Endodermal cell (in vitro differentiated cells): ENCODE measurements at regions not wholly inside any gene's neighbourhood (a gene's known extent, or its start where the extent isn't known, plus 50 kb on each side); places are given as distances from the start of the nearest gene placed in this dataset.

ENCODE experiments used
- DNase-seq: peaks from one replicate; pipeline ENCODE4 v3.0.0-alpha.2; 2017
- H3K27ac ChIP-seq: 2 replicates; pipeline ENCODE4 v1.5.1; 2013; ENCODE audit warnings: mild to moderate bottlenecking, low read depth, low read length, moderate library complexity
- H3K27me3 ChIP-seq: 2 replicates; pipeline ENCODE4 v1.6.1; 2013; ENCODE audit warnings: mild to moderate bottlenecking, low read length, moderate library complexity; ENCODE audit not compliant: insufficient read depth, control insufficient read depth, poor library complexity, severe bottlenecking
- H3K36me3 ChIP-seq: 2 replicates; pipeline ENCODE4 v1.7.0; 2013; ENCODE audit warnings: mild to moderate bottlenecking, low read length, moderate library complexity; ENCODE audit not compliant: control insufficient read depth, insufficient read depth
- H3K4me1 ChIP-seq: one replicate; pipeline ENCODE4 v1.7.0; 2013; ENCODE audit warnings: low read length; ENCODE audit not compliant: control insufficient read depth, insufficient read depth
- H3K4me3 ChIP-seq: 2 replicates; pipeline ENCODE4 v1.5.1; 2013; ENCODE audit warnings: mild to moderate bottlenecking, low read length, moderate library complexity
- H3K9ac ChIP-seq: 2 replicates; pipeline ENCODE4 v1.6.1; 2013; ENCODE audit warnings: mild to moderate bottlenecking, low read length, moderate library complexity; ENCODE audit not compliant: poor library complexity, severe bottlenecking; ENCODE audit errors: extremely low read depth
- H3K9me3 ChIP-seq: 2 replicates; pipeline ENCODE4 v1.6.1; 2013; ENCODE audit warnings: mild to moderate bottlenecking, low read length, moderate library complexity; ENCODE audit not compliant: control insufficient read depth
- H3K27ac Mint-ChIP-seq: 2 replicates; pipeline ENCODE4 v1.8.0; 2020; ENCODE audit warnings: mixed read lengths
- H3K27me3 Mint-ChIP-seq: 2 replicates; pipeline ENCODE4 v1.8.0; 2021; ENCODE audit warnings: mild to moderate bottlenecking, mixed read lengths; ENCODE audit not compliant: insufficient read depth
- H3K36me3 Mint-ChIP-seq: 2 replicates; pipeline ENCODE4 v1.8.0; 2020; ENCODE audit warnings: low read depth, mixed read lengths
- H3K4me1 Mint-ChIP-seq: 2 replicates; pipeline ENCODE4 v1.8.0; 2020; ENCODE audit warnings: mixed read lengths
- H3K4me3 Mint-ChIP-seq: 2 replicates; pipeline ENCODE4 v1.8.0; 2020; ENCODE audit warnings: mild to moderate bottlenecking, moderate library complexity, mixed read lengths
- H3K9me3 Mint-ChIP-seq: 2 replicates; pipeline ENCODE4 v1.8.0; 2020; ENCODE audit warnings: mild to moderate bottlenecking, mixed read lengths
- WGBS, 2 experiments: methylation state at CpG; one replicate each; pipeline versions ENCODE4 v1.1.5 to v1.1.7; 2013; ENCODE audit warnings: missing lambda C conversion rate in 2 of 2, mixed read lengths in 1 of 2; ENCODE audit not compliant: insufficient coverage in 1 of 2, insufficient read length in 1 of 2; 5-methylcytosine and 5-hydroxymethylcytosine counted together
- TF ChIP-seq, protein P1 (sequence below): fragments of 200-600 bp; sonication (generic); conservative IDR thresholded peaks from 2 replicates; pipeline ENCODE4 v1.5.0; 2021; ENCODE audit warnings: antibody characterized with exemption, mild to moderate bottlenecking

DNA sequence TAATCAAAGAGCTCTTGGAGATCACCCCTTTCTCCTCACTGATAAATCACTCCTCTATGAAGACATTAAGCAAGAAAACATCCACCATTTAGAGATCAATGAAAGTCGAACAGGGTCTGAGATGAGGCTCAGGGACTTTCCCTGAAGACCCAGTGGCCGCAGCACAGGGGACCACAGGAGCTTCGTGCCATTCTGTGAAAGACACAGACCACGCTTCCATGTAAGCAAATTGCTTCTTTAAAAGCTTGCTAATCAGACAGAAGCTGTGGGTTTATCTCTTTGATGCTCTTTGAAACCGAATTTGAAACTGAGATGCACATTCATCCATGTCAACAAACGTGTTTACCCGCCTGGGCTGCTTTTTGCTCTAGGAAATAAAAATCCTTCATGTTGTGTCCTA lies 231.9 kb upstream of the PPP2R2D start:
- Histone ChIP-seq H3K4me3 (no peak overlapping the region), H3K27ac (no peak overlapping the region), H3K9ac (no peak overlapping the region), H3K36me3 (no peaks in the 10 kb centered on the region), H3K4me1 (no peaks in the 10 kb centered on the region), H3K27me3 (no peaks in the 10 kb centered on the region), H3K9me3 (no peaks in the 10 kb centered on the region)
- no peaks in the 10 kb centered on the region for H3K36me3 Mint-ChIP-seq
- no peaks in the 10 kb centered on the region for H3K27me3 Mint-ChIP-seq
- peaks cover 22% of the 10 kb centered on the region for H3K9me3 Mint-ChIP-seq
- TF ChIP-seq, protein P1, sequence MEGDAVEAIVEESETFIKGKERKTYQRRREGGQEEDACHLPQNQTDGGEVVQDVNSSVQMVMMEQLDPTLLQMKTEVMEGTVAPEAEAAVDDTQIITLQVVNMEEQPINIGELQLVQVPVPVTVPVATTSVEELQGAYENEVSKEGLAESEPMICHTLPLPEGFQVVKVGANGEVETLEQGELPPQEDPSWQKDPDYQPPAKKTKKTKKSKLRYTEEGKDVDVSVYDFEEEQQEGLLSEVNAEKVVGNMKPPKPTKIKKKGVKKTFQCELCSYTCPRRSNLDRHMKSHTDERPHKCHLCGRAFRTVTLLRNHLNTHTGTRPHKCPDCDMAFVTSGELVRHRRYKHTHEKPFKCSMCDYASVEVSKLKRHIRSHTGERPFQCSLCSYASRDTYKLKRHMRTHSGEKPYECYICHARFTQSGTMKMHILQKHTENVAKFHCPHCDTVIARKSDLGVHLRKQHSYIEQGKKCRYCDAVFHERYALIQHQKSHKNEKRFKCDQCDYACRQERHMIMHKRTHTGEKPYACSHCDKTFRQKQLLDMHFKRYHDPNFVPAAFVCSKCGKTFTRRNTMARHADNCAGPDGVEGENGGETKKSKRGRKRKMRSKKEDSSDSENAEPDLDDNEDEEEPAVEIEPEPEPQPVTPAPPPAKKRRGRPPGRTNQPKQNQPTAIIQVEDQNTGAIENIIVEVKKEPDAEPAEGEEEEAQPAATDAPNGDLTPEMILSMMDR: no peak
- 63 to 66% methylated on average over 7 of the region's 7 CpGs for WGBS, 2 experiments
- H3K4me1 Mint-ChIP-seq: no peaks in the 10 kb centered on the region
- H3K4me3 Mint-ChIP-seq: no peak overlapping the region
- no peak for DNase-seq
- H3K27ac Mint-ChIP-seq: no peak overlapping the region

DNA sequence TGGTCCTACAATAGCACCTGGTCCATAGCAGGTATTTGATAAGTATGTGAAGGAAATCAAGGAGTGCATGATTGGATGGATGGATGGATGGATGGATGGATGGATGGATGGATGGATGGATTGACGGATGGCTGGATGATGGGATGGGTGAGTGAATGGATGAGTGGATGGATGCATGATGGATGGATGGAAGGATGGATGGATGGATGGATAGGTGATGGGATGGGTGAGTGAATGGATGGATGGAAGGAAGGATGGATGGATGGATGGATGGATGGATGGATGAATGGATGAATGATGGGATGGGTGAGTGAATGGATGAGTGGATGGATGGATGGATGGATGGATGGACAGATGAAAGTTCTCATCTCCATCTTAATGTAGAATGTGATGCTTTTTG lies 231.0 kb upstream of the PPP2R2D start:
- DNase-seq: no peak
- Mint-ChIP-seq H3K27me3 (no peaks in the 10 kb centered on the region), H3K27ac (no peak overlapping the region), H3K4me3 (no peak overlapping the region), H3K9me3 (peaks cover 18% of the 10 kb centered on the region), H3K36me3 (no peaks in the 10 kb centered on the region), H3K4me1 (no peaks in the 10 kb centered on the region)
- TF ChIP-seq, protein P1: no peak
- H3K36me3 ChIP-seq: no peaks in the 10 kb centered on the region
- H3K4me3 ChIP-seq: no peak overlapping the region
- H3K9me3 ChIP-seq: no peaks in the 10 kb centered on the region
- no peaks in the 10 kb centered on the region for H3K4me1 ChIP-seq
- no peak overlapping the region for H3K9ac ChIP-seq
- no peak overlapping the region for H3K27ac ChIP-seq
- 91 to 100% methylated on average over 1 of the region's 1 CpG for WGBS, 2 experiments
- no peaks in the 10 kb centered on the region for H3K27me3 ChIP-seq

DNA sequence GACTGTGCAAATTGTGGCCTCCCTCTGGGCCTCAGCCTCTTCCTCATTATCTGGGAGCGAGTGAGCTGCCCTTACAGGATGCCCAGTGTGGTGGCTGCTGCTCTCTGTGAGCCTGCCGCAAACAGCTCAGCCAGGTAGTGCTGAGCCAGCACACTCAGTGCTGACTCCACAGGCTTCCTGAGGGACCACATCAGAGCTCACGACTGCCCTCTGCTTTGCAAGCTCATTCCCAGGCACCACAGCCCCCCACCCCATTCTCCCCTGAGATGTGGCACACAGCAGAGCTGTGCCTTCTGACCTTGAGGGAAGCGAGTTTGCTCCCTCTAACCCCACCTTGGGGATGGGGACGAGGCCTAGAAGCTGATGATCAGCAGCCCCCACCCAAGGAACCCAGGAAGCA lies 230.5 kb upstream of the PPP2R2D start:
- H3K27ac ChIP-seq: no peak overlapping the region
- TF ChIP-seq, protein P1: peak; percentile 51
- no peak overlapping the region for H3K27ac Mint-ChIP-seq
- no peaks in the 10 kb centered on the region for H3K36me3 Mint-ChIP-seq
- H3K27me3 Mint-ChIP-seq: no peaks in the 10 kb centered on the region
- H3K9me3 ChIP-seq: no peaks in the 10 kb centered on the region
- H3K27me3 ChIP-seq: no peaks in the 10 kb centered on the region
- no peaks in the 10 kb centered on the region for H3K4me1 ChIP-seq
- DNase-seq: peak; percentile 69
- no peaks in the 10 kb centered on the region for H3K36me3 ChIP-seq
- WGBS, 2 experiments: 79 to 83% methylated on average over 3 to 5 of the region's 5 CpGs
- H3K4me3 ChIP-seq: no peak overlapping the region
- no peak overlapping the region for H3K4me3 Mint-ChIP-seq
- H3K4me1 Mint-ChIP-seq: no peaks in the 10 kb centered on the region
- H3K9ac ChIP-seq: no peak overlapping the region
- H3K9me3 Mint-ChIP-seq: peaks cover 18% of the 10 kb centered on the region
